22Rv1 (cell line): ENCODE measurements at regions not wholly inside any gene's neighbourhood (a gene's known extent, or its start where the extent isn't known, plus 50 kb on each side); places are given as distances from the start of the nearest gene placed in this dataset.

Experiments used
- H3K27ac ChIP-seq: fragments of 450-650 bp; 2 replicates; pipeline ENCODE4 v1.5.1; 2017
- ZFX ChIP-seq: fragments of 450-650 bp; IDR thresholded peaks from 2 replicates; pipeline ENCODE4 v1.6.1; 2017; ENCODE audit warnings: antibody characterized with exemption, borderline replicate concordance
- TF ChIP-seq, protein P1 (sequence below): fragments of 450-650 bp; IDR thresholded peaks from 2 replicates; pipeline ENCODE4 v1.5.1; 2017; ENCODE audit warnings: mild to moderate bottlenecking

DNA sequence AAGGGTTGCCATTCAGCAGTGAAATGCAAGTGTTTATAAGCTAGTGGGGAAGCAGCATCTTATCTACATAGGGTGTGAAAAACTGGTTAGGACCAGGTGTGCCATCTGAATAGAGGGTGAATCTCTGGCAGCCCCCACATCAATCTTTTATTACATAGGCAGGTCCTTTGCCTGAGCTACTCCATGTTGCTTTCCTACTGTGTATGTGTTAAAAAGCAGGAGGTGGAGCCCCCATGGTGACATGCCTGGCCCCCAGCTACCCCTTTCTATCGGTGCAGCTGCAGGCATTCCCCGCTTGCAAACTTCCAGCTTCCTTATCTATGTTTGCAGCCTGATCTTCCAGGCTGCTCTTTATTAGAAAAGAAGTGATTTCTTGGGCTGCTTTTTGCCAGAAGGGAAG is 353.5 kb downstream of the SPATA31D1 start:
- H3K27ac ChIP-seq, result no peak overlapping the region
- TF ChIP-seq ZFX, result no peak
- TF ChIP-seq, protein P1, sequence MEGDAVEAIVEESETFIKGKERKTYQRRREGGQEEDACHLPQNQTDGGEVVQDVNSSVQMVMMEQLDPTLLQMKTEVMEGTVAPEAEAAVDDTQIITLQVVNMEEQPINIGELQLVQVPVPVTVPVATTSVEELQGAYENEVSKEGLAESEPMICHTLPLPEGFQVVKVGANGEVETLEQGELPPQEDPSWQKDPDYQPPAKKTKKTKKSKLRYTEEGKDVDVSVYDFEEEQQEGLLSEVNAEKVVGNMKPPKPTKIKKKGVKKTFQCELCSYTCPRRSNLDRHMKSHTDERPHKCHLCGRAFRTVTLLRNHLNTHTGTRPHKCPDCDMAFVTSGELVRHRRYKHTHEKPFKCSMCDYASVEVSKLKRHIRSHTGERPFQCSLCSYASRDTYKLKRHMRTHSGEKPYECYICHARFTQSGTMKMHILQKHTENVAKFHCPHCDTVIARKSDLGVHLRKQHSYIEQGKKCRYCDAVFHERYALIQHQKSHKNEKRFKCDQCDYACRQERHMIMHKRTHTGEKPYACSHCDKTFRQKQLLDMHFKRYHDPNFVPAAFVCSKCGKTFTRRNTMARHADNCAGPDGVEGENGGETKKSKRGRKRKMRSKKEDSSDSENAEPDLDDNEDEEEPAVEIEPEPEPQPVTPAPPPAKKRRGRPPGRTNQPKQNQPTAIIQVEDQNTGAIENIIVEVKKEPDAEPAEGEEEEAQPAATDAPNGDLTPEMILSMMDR, result no peak

DNA sequence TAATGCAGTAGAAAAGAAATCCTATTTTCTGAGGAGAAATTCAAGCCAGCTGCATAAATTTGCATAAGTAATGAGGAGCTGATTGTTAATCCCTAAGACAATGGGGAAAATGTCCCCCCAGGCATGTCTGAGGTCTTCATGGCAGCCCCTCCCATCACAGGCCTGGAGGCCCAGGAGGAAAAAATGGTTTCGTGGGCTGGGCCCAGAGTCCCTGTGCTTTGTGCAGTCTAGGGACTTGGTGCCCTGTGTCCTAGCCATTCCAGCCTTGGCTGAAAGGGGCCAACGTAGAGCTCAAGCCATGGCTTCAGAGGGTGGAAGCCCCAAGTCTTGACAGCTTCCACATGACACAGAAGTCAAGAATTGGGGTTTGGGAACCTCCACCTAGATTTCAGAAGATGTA is 357.5 kb downstream of the SPATA31D1 start:
- no peak overlapping the region for H3K27ac ChIP-seq
- TF ChIP-seq, protein P1, result no peak
- no peak for TF ChIP-seq ZFX

DNA sequence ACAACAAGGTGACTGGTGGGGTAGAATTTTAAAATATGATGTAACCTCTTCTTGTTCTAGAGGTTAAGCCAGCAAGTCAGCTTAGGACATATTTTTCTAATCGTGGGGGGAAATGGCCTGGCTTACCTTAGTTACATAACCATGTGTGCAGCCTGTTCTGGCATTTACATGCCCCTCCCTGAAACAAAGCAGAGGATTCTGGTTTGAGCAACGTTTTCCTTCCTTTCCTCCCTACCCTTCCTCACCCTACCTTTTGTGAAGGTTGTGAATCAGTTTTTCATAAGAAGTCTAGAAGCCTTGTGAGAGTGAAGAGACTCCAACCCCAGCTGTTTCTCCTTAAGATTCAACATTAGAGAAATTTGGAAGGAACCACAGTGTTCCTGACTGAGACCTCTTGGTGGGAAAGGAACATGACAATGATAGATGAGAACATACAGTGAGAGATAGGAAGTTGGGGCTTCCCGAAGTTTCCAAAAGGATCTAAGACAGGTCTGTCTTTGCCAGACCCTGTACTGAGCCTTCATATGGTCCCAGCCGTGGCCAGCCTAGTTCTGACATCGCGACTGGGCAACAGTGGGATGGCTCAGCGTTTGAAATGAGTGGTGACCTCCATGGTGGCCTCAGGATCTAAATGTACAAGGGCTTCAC is 365.2 kb downstream of the SPATA31D1 start:
- no peak for TF ChIP-seq ZFX
- TF ChIP-seq, protein P1, result no peak
- H3K27ac ChIP-seq, result no peak overlapping the region

DNA sequence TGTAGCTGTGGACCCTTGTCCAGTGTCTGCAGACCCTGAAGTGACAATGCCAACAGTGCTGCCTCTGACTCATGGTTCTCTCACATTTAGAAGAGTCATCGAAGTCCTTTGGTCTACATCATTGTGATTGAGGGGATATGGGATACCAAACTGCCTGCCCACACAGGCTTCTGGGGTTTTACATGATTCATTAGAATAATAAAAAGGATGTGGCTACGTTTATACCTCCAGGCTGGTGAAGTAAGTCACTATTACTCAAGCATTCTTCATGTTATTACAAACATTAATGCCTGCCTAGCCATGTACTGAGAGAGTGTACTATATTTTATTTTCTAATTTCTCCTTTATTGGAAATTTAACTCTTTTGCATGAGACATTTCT is 365.7 kb downstream of the SPATA31D1 start:
- TF ChIP-seq ZFX, result no peak
- TF ChIP-seq, protein P1, result no peak
- no peak overlapping the region for H3K27ac ChIP-seq

DNA sequence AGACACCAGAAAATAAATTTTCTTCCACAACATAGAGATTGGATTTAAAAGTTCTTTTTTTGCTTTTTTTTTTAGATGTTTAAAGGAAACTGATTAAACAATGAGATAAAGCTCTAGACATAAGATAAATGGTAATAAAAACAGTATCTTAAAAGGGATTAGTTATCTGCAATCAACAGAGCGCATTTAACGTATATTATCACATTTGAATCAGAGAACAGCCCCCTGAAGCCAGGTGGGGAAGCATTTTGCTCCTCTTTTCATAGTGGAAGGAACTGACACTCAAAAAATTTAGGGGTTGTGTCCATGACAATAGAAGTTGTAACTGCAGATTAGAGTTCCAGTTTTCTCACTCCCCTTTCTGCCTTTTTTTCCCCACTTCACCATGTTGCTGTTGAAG is 367.6 kb downstream of the SPATA31D1 start:
- TF ChIP-seq, protein P1, result no peak
- H3K27ac ChIP-seq, result no peak overlapping the region

DNA sequence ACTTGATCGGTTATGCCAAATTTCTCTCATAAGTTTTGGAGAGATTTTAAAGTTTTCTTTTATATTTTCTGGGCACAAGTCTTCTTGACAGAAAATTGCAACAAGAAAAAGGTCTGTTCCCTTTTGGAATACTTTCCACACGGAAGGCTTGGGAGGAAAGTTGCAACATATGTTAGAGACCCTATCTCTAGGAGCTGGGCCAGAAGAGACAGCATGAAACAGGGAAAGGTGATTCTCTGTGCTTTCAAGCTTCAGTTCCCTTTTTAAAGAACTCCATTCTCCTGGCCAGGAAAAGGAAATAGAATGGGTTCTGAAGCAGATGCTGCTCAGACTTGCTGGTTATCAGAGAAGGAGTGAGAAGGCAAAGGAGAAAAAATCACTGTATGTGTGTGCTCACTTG is 368.3 kb downstream of the SPATA31D1 start:
- no peak overlapping the region for H3K27ac ChIP-seq
- TF ChIP-seq, protein P1, result no peak
- no peak for TF ChIP-seq ZFX

DNA sequence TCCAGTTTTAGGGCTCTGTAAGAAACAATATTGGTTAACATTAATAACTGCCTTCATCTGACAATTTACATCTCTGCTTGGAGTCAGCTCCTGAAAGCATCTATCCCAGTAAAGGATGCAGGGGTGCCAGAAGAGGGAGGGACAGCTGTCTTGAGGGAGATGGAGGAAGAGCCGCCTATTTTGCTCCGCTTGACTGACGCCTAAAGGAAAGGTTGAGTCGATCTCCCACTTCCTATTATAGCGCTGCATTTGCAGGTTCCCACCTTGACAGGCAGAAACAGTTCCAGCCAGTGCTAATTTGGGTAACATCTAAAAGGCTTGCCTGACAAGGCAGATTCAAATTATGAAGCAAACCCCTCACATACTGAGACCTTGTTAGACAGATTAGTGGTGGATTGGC is 374.6 kb downstream of the SPATA31D1 start:
- TF ChIP-seq, protein P1, result no peak
- TF ChIP-seq ZFX, result no peak
- no peak overlapping the region for H3K27ac ChIP-seq
